ENCODE measurements at regions not wholly inside any gene's neighbourhood (a gene's known extent, or its start where the extent isn't known, plus 50 kb on each side); places are given as distances from the start of the nearest gene placed in this dataset.

GRCh38 chr7:20958572-20958971 lies 171.9 kb upstream of the SP8 start:
- TF ChIP-seq RCOR1 (IDR thresholded peaks at IDR 0.05; ENCODE audit: insufficient replicate concordance, low read length), result no peak
- TF ChIP-seq POLR2A (IDR thresholded peaks at IDR 0.05; ENCODE audit: low read depth, low read length), result no peak
- no peak for TF ChIP-seq BHLHE40 (IDR thresholded peaks at IDR 0.05; ENCODE audit: low read depth, low read length)
- TF ChIP-seq FOS (IDR thresholded peaks at IDR 0.05; ENCODE audit: low read depth, low read length), result no peak
- no peak for TF ChIP-seq CTCF (conservative IDR thresholded peaks at IDR 0.05; ENCODE audit: low read depth, low read length)
- TF ChIP-seq CEBPB (IDR thresholded peaks at IDR 0.05; ENCODE audit: low read depth, low read length), result no peak
- TF ChIP-seq RAD21 (IDR thresholded peaks at IDR 0.05; ENCODE audit: low read length), result no peak
- no peak for TF ChIP-seq MXI1 (IDR thresholded peaks at IDR 0.05; ENCODE audit: borderline replicate concordance, low read depth, low read length)
